H9 (cell line): ENCODE measurements at regions not wholly inside any gene's neighbourhood (a gene's known extent, or its start where the extent isn't known, plus 50 kb on each side); places are given as distances from the start of the nearest gene placed in this dataset.

ENCODE experiments used
- DNase-seq: peaks from one replicate; pipeline ENCODE4 v3.0.0-alpha.2; 2017
- H2AFZ ChIP-seq: one replicate; pipeline ENCODE4 v1.6.1; 2013; ENCODE audit warnings: mild to moderate bottlenecking, low read length, control low read depth, moderate library complexity
- H2AK5ac ChIP-seq: 2 replicates; pipeline ENCODE4 v1.6.1; 2013; ENCODE audit warnings: low read length, control low read depth, mixed read lengths; ENCODE audit not compliant: insufficient read length
- H2BK120ac ChIP-seq: one replicate; pipeline ENCODE4 v1.6.1; 2013; ENCODE audit warnings: low read depth, mild to moderate bottlenecking, low read length, control low read depth, inconsistent platforms; ENCODE audit not compliant: poor library complexity, severe bottlenecking
- H2BK12ac ChIP-seq: 2 replicates; pipeline ENCODE4 v1.6.1; 2013; ENCODE audit warnings: low read length, control low read depth, mixed read lengths, low read depth; ENCODE audit not compliant: insufficient read length
- H2BK15ac ChIP-seq: 2 replicates; pipeline ENCODE4 v1.6.1; 2013; ENCODE audit warnings: low read depth, low read length, control low read depth
- H2BK20ac ChIP-seq: one replicate; pipeline ENCODE4 v1.6.1; 2013; ENCODE audit warnings: low read depth, mild to moderate bottlenecking, low read length, control low read depth, inconsistent platforms; ENCODE audit not compliant: poor library complexity, severe bottlenecking
- H2BK5ac ChIP-seq: 2 replicates; pipeline ENCODE4 v1.6.1; 2013; ENCODE audit warnings: low read length, control low read depth, mixed read lengths; ENCODE audit not compliant: insufficient read length
- H3K14ac ChIP-seq: 2 replicates; pipeline ENCODE4 v1.6.1; 2013; ENCODE audit warnings: low read length, control low read depth; ENCODE audit not compliant: insufficient read depth
- H3K18ac ChIP-seq: 2 replicates; pipeline ENCODE4 v1.6.1; 2013; ENCODE audit warnings: low read depth, mild to moderate bottlenecking, mixed read lengths, low read length, control low read depth; ENCODE audit not compliant: insufficient read length
- H3K23ac ChIP-seq: 2 replicates; pipeline ENCODE4 v1.6.1; 2013; ENCODE audit warnings: low read length, control low read depth, mixed read lengths, low read depth; ENCODE audit not compliant: insufficient read length
- H3K23me2 ChIP-seq: 2 replicates; pipeline ENCODE4 v1.6.1; 2013; ENCODE audit warnings: low read depth, mild to moderate bottlenecking, mixed read lengths, low read length, control low read depth; ENCODE audit not compliant: insufficient read length, poor library complexity, severe bottlenecking
- H3K27ac ChIP-seq: 2 replicates; pipeline ENCODE4 v1.5.1; 2013; ENCODE audit warnings: low read length, control low read depth, mixed read lengths, low read depth; ENCODE audit not compliant: insufficient read length
- H3K27me3 ChIP-seq: 2 replicates; pipeline ENCODE4 v1.6.1; 2013; ENCODE audit warnings: low read length, control low read depth, inconsistent platforms; ENCODE audit not compliant: insufficient read depth
- H3K4ac ChIP-seq: 2 replicates; pipeline ENCODE4 v1.6.1; 2013; ENCODE audit warnings: low read depth, mild to moderate bottlenecking, control low read depth, inconsistent platforms, low read length, moderate library complexity
- H3K4me1 ChIP-seq: 2 replicates; pipeline ENCODE4 v1.6.1; 2013; ENCODE audit warnings: low read length, control low read depth, inconsistent platforms; ENCODE audit not compliant: insufficient read depth
- H3K4me2 ChIP-seq: 2 replicates; pipeline ENCODE4 v1.6.1; 2013; ENCODE audit warnings: low read length, control low read depth, mixed read lengths; ENCODE audit not compliant: insufficient read length, insufficient read depth
- H3K56ac ChIP-seq: 2 replicates; pipeline ENCODE4 v1.6.1; 2013; ENCODE audit warnings: low read depth, mild to moderate bottlenecking, mixed read lengths, low read length, control low read depth; ENCODE audit not compliant: insufficient read length
- H3K79me1 ChIP-seq: 2 replicates; pipeline ENCODE4 v1.6.1; 2013; ENCODE audit warnings: low read depth, mild to moderate bottlenecking, moderate library complexity, low read length, control low read depth, inconsistent platforms; ENCODE audit not compliant: insufficient read depth, poor library complexity, severe bottlenecking
- H3K79me2 ChIP-seq: 2 replicates; pipeline ENCODE4 v1.6.1; 2013; ENCODE audit warnings: low read length, control low read depth, inconsistent platforms; ENCODE audit not compliant: insufficient read depth
- H3K9ac ChIP-seq: 2 replicates; pipeline ENCODE4 v1.6.1; 2013; ENCODE audit warnings: low read length, control low read depth, mixed read lengths; ENCODE audit not compliant: insufficient read length; ENCODE audit errors: extremely low read depth
- H3K9me3 ChIP-seq: one replicate; pipeline ENCODE4 v1.6.1; 2013; ENCODE audit warnings: low read depth, low read length, inconsistent platforms; ENCODE audit not compliant: control insufficient read depth
- H3T11ph ChIP-seq: one replicate; pipeline ENCODE4 v1.6.1; 2013; ENCODE audit warnings: mild to moderate bottlenecking, low read length, control low read depth, inconsistent platforms
- H4K20me1 ChIP-seq: one replicate; pipeline ENCODE4 v1.6.1; 2013; ENCODE audit not compliant: control insufficient read depth, insufficient read length, insufficient read depth
- H4K5ac ChIP-seq: 2 replicates; pipeline ENCODE4 v1.6.1; 2013; ENCODE audit warnings: low read depth, mild to moderate bottlenecking, mixed read lengths, low read length, control low read depth; ENCODE audit not compliant: insufficient read length
- H4K8ac ChIP-seq: replicated peaks from 2 replicates; pipeline ENCODE4 v1.6.1; 2013; ENCODE audit warnings: low read length, control low read depth, mixed read lengths, low read depth; ENCODE audit not compliant: insufficient read length
- H4K91ac ChIP-seq: 2 replicates; pipeline ENCODE4 v1.6.1; 2013; ENCODE audit warnings: low read depth, mild to moderate bottlenecking, moderate library complexity, mixed read lengths, low read length, control low read depth; ENCODE audit not compliant: insufficient read length
- H3K27ac Mint-ChIP-seq, 3 experiments: 2 replicates in 2 of 3; 3 replicates in 1 of 3; pipeline ENCODE4 v1.8.0; 2020 to 2021; ENCODE audit warnings: mixed read lengths in 3 of 3, mild to moderate bottlenecking in 1 of 3, moderate library complexity in 1 of 3
- H3K27me3 Mint-ChIP-seq: 2 replicates; pipeline ENCODE4 v1.8.0; 2021; ENCODE audit warnings: low read depth, mild to moderate bottlenecking, moderate library complexity, mixed read lengths
- H3K36me3 Mint-ChIP-seq, 3 experiments: 2 replicates in 2 of 3; 3 replicates in 1 of 3; pipeline ENCODE4 v1.8.0; 2020 to 2021; ENCODE audit warnings: low read depth in 3 of 3, mixed read lengths in 3 of 3; ENCODE audit not compliant: insufficient read depth in 1 of 3
- H3K4me1 Mint-ChIP-seq, 2 experiments: 2 replicates each; pipeline ENCODE4 v1.8.0; 2020; ENCODE audit warnings: mixed read lengths in 2 of 2
- H3K4me3 Mint-ChIP-seq, 2 experiments: 2 replicates in 1 of 2; 3 replicates in 1 of 2; pipeline ENCODE4 v1.8.0; 2020 to 2021; ENCODE audit warnings: mild to moderate bottlenecking in 2 of 2, mixed read lengths in 2 of 2, moderate library complexity in 1 of 2
- H3K9me3 Mint-ChIP-seq, 2 experiments: 2 replicates in 1 of 2; 3 replicates in 1 of 2; pipeline ENCODE4 v1.8.0; 2020; ENCODE audit warnings: mild to moderate bottlenecking in 2 of 2, mixed read lengths in 2 of 2, moderate library complexity in 1 of 2
- WGBS: extraction: QIAGEN DNeasy Blood & Tissue Kit; methylation state at CpG from one replicate; pipeline ENCODE4 v1.1.7; 2013; ENCODE audit warnings: missing lambda C conversion rate, low lambda C conversion rate, mixed read lengths; ENCODE audit not compliant: insufficient read length; ENCODE audit errors: extremely low coverage; 5-methylcytosine and 5-hydroxymethylcytosine counted together
- TF ChIP-seq, protein P1 (sequence below): fragments of 200-600 bp; sonication (generic); conservative IDR thresholded peaks from 3 replicates; pipeline ENCODE4 v1.8.0; 2021; ENCODE audit warnings: antibody characterized with exemption, mild to moderate bottlenecking

DNA sequence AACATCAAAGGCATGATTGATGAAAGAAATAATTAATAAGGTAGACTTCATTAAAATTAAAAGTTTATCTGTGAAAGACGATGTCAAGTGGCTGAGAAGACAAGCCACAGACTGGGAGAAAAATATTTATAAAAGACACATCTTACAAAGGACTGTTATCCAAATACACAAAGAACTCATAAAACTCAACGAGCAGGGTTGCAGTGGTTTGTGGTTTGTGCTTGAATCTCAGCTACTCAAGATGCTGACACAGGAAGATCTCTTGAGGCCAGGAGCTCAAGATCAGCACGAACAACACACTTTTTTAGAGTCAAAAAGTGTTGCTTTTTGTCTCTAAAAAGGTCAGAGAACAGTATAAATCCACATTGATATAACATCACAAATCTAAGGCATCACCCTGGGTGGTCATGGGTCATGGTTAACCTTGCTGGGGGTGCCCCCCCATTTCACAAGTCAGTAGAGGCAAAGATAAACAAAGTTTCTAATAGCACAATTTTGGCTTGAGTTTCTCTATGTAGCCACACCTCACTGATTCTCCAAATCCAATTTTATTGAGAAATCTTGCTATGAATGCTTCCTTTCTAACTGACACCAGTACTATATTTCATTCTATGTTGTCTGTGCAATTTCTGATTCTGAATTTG is 342.9 kb upstream of the RPS23 start:
- Histone ChIP-seq H3K4me1 (no peaks in the 10 kb centered on the region), H3K9me3 (no peaks in the 10 kb centered on the region), H3K27me3 (no peaks in the 10 kb centered on the region), H4K5ac (no peak overlapping the region), H3T11ph (no peak overlapping the region), H3K56ac (no peak overlapping the region), H3K79me1 (no peaks in the 10 kb centered on the region), H2BK15ac (no peak overlapping the region), H2BK20ac (no peak overlapping the region), H3K79me2 (no peaks in the 10 kb centered on the region), H3K4me2 (no peak overlapping the region), H3K9ac (no peak overlapping the region), H4K8ac (no peak overlapping the region), H2BK5ac (no peak overlapping the region), H2BK120ac (no peak overlapping the region), H3K14ac (no peak overlapping the region), H2BK12ac (no peak overlapping the region), H2AFZ (no peak overlapping the region), H4K91ac (no peak overlapping the region), H3K27ac (no peak overlapping the region), H4K20me1 (no peaks in the 10 kb centered on the region), H3K23me2 (no peaks in the 10 kb centered on the region), H3K18ac (no peak overlapping the region), H2AK5ac (no peak overlapping the region), H3K4ac (no peak overlapping the region), H3K23ac (no peak overlapping the region)
- no peaks in the 10 kb centered on the region for H3K4me1 Mint-ChIP-seq
- no peaks in the 10 kb centered on the region for H3K27me3 Mint-ChIP-seq
- H3K27ac Mint-ChIP-seq: no peak overlapping the region; a peak in 1 of 7 replicates
- peaks cover 8 to 15% (median 10%) of the 10 kb centered on the region in 3 experiments; a peak in 6 of 7 replicates for H3K36me3 Mint-ChIP-seq
- TF ChIP-seq, protein P1, sequence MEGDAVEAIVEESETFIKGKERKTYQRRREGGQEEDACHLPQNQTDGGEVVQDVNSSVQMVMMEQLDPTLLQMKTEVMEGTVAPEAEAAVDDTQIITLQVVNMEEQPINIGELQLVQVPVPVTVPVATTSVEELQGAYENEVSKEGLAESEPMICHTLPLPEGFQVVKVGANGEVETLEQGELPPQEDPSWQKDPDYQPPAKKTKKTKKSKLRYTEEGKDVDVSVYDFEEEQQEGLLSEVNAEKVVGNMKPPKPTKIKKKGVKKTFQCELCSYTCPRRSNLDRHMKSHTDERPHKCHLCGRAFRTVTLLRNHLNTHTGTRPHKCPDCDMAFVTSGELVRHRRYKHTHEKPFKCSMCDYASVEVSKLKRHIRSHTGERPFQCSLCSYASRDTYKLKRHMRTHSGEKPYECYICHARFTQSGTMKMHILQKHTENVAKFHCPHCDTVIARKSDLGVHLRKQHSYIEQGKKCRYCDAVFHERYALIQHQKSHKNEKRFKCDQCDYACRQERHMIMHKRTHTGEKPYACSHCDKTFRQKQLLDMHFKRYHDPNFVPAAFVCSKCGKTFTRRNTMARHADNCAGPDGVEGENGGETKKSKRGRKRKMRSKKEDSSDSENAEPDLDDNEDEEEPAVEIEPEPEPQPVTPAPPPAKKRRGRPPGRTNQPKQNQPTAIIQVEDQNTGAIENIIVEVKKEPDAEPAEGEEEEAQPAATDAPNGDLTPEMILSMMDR: no peak
- no CpG with 5 or more reads among the region's 3 CpGs for WGBS
- H3K9me3 Mint-ChIP-seq: peaks cover 7 to 16% of the 10 kb centered on the region in 2 experiments; a peak in 4 of 5 replicates
- no peak overlapping the region for H3K4me3 Mint-ChIP-seq
- no peak for DNase-seq
